PC-3 (cell line): ENCODE measurements at regions not wholly inside any gene's neighbourhood (a gene's known extent, or its start where the extent isn't known, plus 50 kb on each side); places are given as distances from the start of the nearest gene placed in this dataset.

Source experiments
- EZH2 ChIP-seq: fragments of 300-600 bp; sonication (generic); IDR thresholded peaks from one replicate; pipeline ENCODE4 v1.6.1; 2017; ENCODE audit warnings: antibody characterized with exemption, mild to moderate bottlenecking, low read length; ENCODE audit not compliant: unreplicated experiment
- EZH2phosphoT487 ChIP-seq: fragments of 300-600 bp; sonication (generic); IDR thresholded peaks from 2 replicates; pipeline ENCODE4 v1.6.1; 2018; ENCODE audit warnings: mild to moderate bottlenecking, antibody characterized with exemption, low read length, borderline replicate concordance
- TF ChIP-seq, protein P1 (sequence below): fragments of 300-600 bp; sonication (generic); conservative IDR thresholded peaks from 2 replicates; pipeline ENCODE4 v1.5.1; 2017; ENCODE audit warnings: antibody characterized with exemption, low read depth, mild to moderate bottlenecking, low read length

DNA sequence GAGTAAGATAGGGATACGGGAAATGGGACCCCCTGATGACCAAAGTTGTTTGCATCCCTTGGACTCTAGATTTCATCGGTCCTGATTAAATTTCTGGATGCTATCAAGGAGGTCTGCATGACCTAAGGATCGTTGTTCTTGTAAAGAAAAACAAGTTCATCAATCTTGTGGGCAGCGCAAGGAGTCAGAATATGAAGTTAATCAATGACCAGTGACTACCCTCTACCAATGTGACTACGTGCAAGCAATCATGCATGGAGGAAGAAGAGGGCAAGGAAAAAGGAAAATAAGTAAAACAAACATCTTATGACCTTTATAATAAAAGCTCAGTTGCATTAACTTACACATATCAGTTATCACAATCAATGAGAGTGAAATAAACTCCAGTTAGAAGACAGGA, 139.7 kb downstream of the RTP4 start:
- TF ChIP-seq, protein P1, sequence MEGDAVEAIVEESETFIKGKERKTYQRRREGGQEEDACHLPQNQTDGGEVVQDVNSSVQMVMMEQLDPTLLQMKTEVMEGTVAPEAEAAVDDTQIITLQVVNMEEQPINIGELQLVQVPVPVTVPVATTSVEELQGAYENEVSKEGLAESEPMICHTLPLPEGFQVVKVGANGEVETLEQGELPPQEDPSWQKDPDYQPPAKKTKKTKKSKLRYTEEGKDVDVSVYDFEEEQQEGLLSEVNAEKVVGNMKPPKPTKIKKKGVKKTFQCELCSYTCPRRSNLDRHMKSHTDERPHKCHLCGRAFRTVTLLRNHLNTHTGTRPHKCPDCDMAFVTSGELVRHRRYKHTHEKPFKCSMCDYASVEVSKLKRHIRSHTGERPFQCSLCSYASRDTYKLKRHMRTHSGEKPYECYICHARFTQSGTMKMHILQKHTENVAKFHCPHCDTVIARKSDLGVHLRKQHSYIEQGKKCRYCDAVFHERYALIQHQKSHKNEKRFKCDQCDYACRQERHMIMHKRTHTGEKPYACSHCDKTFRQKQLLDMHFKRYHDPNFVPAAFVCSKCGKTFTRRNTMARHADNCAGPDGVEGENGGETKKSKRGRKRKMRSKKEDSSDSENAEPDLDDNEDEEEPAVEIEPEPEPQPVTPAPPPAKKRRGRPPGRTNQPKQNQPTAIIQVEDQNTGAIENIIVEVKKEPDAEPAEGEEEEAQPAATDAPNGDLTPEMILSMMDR: no peak
- TF ChIP-seq EZH2 (no peak), EZH2phosphoT487 (no peak)
